Neural cell (in vitro differentiated cells): ENCODE measurements at regions not wholly inside any gene's neighbourhood (a gene's known extent, or its start where the extent isn't known, plus 50 kb on each side); places are given as distances from the start of the nearest gene placed in this dataset.

Experiments
- H2AFZ ChIP-seq: fragments of 200-600, 300-800 bp; sonication (generic), shearing (Covaris generic); 2 replicates; pipeline ENCODE4 v1.6.0; 2014; ENCODE audit warnings: low read depth, mild to moderate bottlenecking, antibody characterized with exemption, low read length, moderate library complexity
- H3F3A ChIP-seq: fragments of 200-600 bp; shearing (Covaris generic); 2 replicates; pipeline ENCODE4 v1.6.1; 2016; ENCODE audit warnings: mild to moderate bottlenecking, moderate library complexity, mixed read lengths, antibody characterized with exemption, low read length; ENCODE audit not compliant: insufficient read depth, poor library complexity, severe bottlenecking
- H3K27ac ChIP-seq: fragments of 200-600, 300-800 bp; sonication (generic), shearing (Covaris generic); 2 replicates; pipeline ENCODE4 v1.5.1; 2014; ENCODE audit warnings: mild to moderate bottlenecking, low read length, moderate library complexity
- H3K27me3 ChIP-seq: fragments of 300-800, 200-600 bp; sonication (generic), shearing (Covaris generic); 2 replicates; pipeline ENCODE4 v1.6.0; 2014; ENCODE audit warnings: mild to moderate bottlenecking, low read depth, low read length, moderate library complexity; ENCODE audit not compliant: insufficient read depth
- H3K36me3 ChIP-seq: fragments of 300-800, 200-600 bp; sonication (generic), shearing (Covaris generic); 2 replicates; pipeline ENCODE4 v1.5.1; 2014; ENCODE audit warnings: mild to moderate bottlenecking, antibody characterized with exemption, low read length, moderate library complexity; ENCODE audit not compliant: insufficient read depth
- H3K4me2 ChIP-seq: fragments of 300-800, 200-600 bp; sonication (generic), shearing (Covaris generic); 2 replicates; pipeline ENCODE4 v1.6.0; 2014; ENCODE audit warnings: mild to moderate bottlenecking, low read length
- H3K4me3 ChIP-seq: fragments of 300-800, 200-600 bp; sonication (generic), shearing (Covaris generic); 2 replicates; pipeline ENCODE4 v1.5.1; 2014; ENCODE audit warnings: mild to moderate bottlenecking, low read length, moderate library complexity
- H3K79me2 ChIP-seq: fragments of 200-600 bp; shearing (Covaris generic); replicated peaks from 2 replicates; pipeline ENCODE4 v1.6.0; 2014; ENCODE audit warnings: mild to moderate bottlenecking, low read length, moderate library complexity; ENCODE audit not compliant: insufficient read depth
- H3K9ac ChIP-seq: fragments of 300-800, 200-600 bp; sonication (generic), shearing (Covaris generic); 2 replicates; pipeline ENCODE4 v1.6.1; 2016; ENCODE audit warnings: mild to moderate bottlenecking, low read length, mixed read lengths
- H3K9me2 ChIP-seq: fragments of 200-600 bp; shearing (Covaris generic); 2 replicates; pipeline ENCODE4 v1.6.1; 2016; ENCODE audit warnings: mild to moderate bottlenecking, low read length, mixed read lengths; ENCODE audit not compliant: insufficient read depth
- H3K9me3 ChIP-seq: fragments of 200-600, 300-800 bp; sonication (generic), shearing (Covaris generic); 2 replicates; pipeline ENCODE4 v1.6.1; 2016; ENCODE audit warnings: mild to moderate bottlenecking, mixed run types, low read length, moderate library complexity, mixed read lengths
- H4K20me1 ChIP-seq: fragments of 200-600 bp; shearing (Covaris generic); 2 replicates; pipeline ENCODE4 v1.6.1; 2016; ENCODE audit warnings: mild to moderate bottlenecking, mixed run types; ENCODE audit not compliant: insufficient read depth
- EP300 ChIP-seq: fragments of 450-650 bp; conservative IDR thresholded peaks from 2 replicates; pipeline ENCODE4 v1.6.1; 2014; ENCODE audit warnings: antibody characterized with exemption, mild to moderate bottlenecking, moderate library complexity; ENCODE audit not compliant: poor library complexity, severe bottlenecking
- EZH2 ChIP-seq: fragments of 200-600, 300-800 bp; shearing (Covaris generic), sonication (generic); IDR thresholded peaks from 2 replicates; pipeline ENCODE4 v1.6.1; 2014; ENCODE audit warnings: antibody characterized with exemption, low read length, borderline replicate concordance, mild to moderate bottlenecking; ENCODE audit not compliant: insufficient read depth, poor library complexity, severe bottlenecking
- MXI1 ChIP-seq: fragments of 450-650 bp; conservative IDR thresholded peaks from 2 replicates; pipeline ENCODE4 v1.6.1; 2014; ENCODE audit warnings: antibody characterized with exemption, mild to moderate bottlenecking; ENCODE audit not compliant: poor library complexity, severe bottlenecking
- POLR2AphosphoS5 ChIP-seq: IDR thresholded peaks from 2 replicates; pipeline ENCODE4 v1.6.1; 2012
- RAD21 ChIP-seq: fragments of 450-650 bp; conservative IDR thresholded peaks from 2 replicates; pipeline ENCODE4 v1.6.1; 2014; ENCODE audit warnings: antibody characterized with exemption, mild to moderate bottlenecking, moderate library complexity
- SMC3 ChIP-seq: fragments of 450-650 bp; conservative IDR thresholded peaks from 2 replicates; pipeline ENCODE4 v1.6.1; 2014; ENCODE audit warnings: antibody characterized with exemption, mild to moderate bottlenecking, moderate library complexity; ENCODE audit not compliant: poor library complexity
- TAF1 ChIP-seq: IDR thresholded peaks from 2 replicates; pipeline ENCODE4 v1.6.1; 2012; ENCODE audit warnings: low read depth
- TF ChIP-seq, protein P1 (sequence below): IDR thresholded peaks from 2 replicates; pipeline ENCODE4 v1.6.1; 2012; ENCODE audit warnings: borderline replicate concordance
- TF ChIP-seq, protein P2 (sequence below): fragments of 450-650 bp; IDR thresholded peaks from 2 replicates; pipeline ENCODE4 v1.5.1; 2014; ENCODE audit warnings: antibody characterized with exemption, mild to moderate bottlenecking, moderate library complexity; ENCODE audit not compliant: poor library complexity, severe bottlenecking

- Histone ChIP-seq H3K27me3 (no peaks in the 10 kb centered on the region), H3K9ac (no peak overlapping the region), H3K27ac (no peak overlapping the region), H3K9me2 (no peaks in the 10 kb centered on the region), H3F3A (no peaks in the 10 kb centered on the region), H3K79me2 (no peaks in the 10 kb centered on the region), H2AFZ (no peak overlapping the region), H3K9me3 (no peaks in the 10 kb centered on the region), H3K4me2 (no peak overlapping the region), H3K4me3 (no peak overlapping the region), H3K36me3 (no peaks in the 10 kb centered on the region), H4K20me1 (no peaks in the 10 kb centered on the region)
- TF ChIP-seq MXI1 = no peak
- TF ChIP-seq, protein P1, sequence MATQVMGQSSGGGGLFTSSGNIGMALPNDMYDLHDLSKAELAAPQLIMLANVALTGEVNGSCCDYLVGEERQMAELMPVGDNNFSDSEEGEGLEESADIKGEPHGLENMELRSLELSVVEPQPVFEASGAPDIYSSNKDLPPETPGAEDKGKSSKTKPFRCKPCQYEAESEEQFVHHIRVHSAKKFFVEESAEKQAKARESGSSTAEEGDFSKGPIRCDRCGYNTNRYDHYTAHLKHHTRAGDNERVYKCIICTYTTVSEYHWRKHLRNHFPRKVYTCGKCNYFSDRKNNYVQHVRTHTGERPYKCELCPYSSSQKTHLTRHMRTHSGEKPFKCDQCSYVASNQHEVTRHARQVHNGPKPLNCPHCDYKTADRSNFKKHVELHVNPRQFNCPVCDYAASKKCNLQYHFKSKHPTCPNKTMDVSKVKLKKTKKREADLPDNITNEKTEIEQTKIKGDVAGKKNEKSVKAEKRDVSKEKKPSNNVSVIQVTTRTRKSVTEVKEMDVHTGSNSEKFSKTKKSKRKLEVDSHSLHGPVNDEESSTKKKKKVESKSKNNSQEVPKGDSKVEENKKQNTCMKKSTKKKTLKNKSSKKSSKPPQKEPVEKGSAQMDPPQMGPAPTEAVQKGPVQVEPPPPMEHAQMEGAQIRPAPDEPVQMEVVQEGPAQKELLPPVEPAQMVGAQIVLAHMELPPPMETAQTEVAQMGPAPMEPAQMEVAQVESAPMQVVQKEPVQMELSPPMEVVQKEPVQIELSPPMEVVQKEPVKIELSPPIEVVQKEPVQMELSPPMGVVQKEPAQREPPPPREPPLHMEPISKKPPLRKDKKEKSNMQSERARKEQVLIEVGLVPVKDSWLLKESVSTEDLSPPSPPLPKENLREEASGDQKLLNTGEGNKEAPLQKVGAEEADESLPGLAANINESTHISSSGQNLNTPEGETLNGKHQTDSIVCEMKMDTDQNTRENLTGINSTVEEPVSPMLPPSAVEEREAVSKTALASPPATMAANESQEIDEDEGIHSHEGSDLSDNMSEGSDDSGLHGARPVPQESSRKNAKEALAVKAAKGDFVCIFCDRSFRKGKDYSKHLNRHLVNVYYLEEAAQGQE = no peak
- no peak for TF ChIP-seq EP300
- no peak for TF ChIP-seq EZH2
- TF ChIP-seq SMC3 = no peak
Observed at GRCh38 chr6:76708641-76709331, 636.3 kb upstream of the IMPG1 start.

- no peaks in the 10 kb centered on the region for H3K79me2 ChIP-seq
- H3K4me3 ChIP-seq = no peak overlapping the region
- H3K27me3 ChIP-seq = no peaks in the 10 kb centered on the region
- TF ChIP-seq SMC3 = no peak
- no peak for TF ChIP-seq EZH2
- TF ChIP-seq RAD21 = no peak
- TF ChIP-seq POLR2AphosphoS5 = no peak
- TF ChIP-seq EP300 = no peak
- TF ChIP-seq, protein P2, sequence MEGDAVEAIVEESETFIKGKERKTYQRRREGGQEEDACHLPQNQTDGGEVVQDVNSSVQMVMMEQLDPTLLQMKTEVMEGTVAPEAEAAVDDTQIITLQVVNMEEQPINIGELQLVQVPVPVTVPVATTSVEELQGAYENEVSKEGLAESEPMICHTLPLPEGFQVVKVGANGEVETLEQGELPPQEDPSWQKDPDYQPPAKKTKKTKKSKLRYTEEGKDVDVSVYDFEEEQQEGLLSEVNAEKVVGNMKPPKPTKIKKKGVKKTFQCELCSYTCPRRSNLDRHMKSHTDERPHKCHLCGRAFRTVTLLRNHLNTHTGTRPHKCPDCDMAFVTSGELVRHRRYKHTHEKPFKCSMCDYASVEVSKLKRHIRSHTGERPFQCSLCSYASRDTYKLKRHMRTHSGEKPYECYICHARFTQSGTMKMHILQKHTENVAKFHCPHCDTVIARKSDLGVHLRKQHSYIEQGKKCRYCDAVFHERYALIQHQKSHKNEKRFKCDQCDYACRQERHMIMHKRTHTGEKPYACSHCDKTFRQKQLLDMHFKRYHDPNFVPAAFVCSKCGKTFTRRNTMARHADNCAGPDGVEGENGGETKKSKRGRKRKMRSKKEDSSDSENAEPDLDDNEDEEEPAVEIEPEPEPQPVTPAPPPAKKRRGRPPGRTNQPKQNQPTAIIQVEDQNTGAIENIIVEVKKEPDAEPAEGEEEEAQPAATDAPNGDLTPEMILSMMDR = no peak
- no peak for TF ChIP-seq MXI1
- no peak for TF ChIP-seq TAF1
- TF ChIP-seq, protein P1 = no peak
- no peaks in the 10 kb centered on the region for H4K20me1 ChIP-seq
- no peak overlapping the region for H3K27ac ChIP-seq
- H3K9ac ChIP-seq = no peak overlapping the region
- H3K36me3 ChIP-seq = no peaks in the 10 kb centered on the region
- no peaks in the 10 kb centered on the region for H3K9me2 ChIP-seq
- no peak overlapping the region for H3K4me2 ChIP-seq
- no peaks in the 10 kb centered on the region for H3K9me3 ChIP-seq
- H2AFZ ChIP-seq = no peak overlapping the region
- H3F3A ChIP-seq = no peaks in the 10 kb centered on the region
Observed at GRCh38 chr6:76707630-76708029, 635.2 kb upstream of the IMPG1 start.
